ENCODE measurements at regions not wholly inside any gene's neighbourhood (a gene's known extent, or its start where the extent isn't known, plus 50 kb on each side); places are given as distances from the start of the nearest gene placed in this dataset.

DNA sequence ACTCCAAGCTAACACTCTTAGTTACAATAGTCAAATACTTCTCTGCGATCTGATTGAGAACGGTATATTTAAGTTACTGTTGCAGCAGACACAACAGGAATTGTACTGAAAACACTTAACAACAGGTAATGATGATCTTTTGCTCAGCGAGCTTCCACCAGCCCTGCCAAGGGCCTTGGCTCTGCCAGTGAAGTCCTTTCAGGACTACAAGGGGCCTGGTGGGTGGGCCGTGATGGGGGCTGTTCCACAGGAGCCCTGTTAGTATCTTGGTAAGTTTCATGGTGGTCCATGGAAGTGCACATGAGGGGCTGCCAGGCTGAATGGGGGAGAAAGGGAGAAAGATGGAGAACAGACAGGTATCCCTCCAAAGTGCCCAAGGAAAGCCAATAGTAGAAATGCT lies 178.6 kb upstream of the DOK6 start:
- TF ChIP-seq, protein P1, sequence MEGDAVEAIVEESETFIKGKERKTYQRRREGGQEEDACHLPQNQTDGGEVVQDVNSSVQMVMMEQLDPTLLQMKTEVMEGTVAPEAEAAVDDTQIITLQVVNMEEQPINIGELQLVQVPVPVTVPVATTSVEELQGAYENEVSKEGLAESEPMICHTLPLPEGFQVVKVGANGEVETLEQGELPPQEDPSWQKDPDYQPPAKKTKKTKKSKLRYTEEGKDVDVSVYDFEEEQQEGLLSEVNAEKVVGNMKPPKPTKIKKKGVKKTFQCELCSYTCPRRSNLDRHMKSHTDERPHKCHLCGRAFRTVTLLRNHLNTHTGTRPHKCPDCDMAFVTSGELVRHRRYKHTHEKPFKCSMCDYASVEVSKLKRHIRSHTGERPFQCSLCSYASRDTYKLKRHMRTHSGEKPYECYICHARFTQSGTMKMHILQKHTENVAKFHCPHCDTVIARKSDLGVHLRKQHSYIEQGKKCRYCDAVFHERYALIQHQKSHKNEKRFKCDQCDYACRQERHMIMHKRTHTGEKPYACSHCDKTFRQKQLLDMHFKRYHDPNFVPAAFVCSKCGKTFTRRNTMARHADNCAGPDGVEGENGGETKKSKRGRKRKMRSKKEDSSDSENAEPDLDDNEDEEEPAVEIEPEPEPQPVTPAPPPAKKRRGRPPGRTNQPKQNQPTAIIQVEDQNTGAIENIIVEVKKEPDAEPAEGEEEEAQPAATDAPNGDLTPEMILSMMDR (conservative IDR thresholded peaks at IDR 0.05 in 1 of 2, IDR thresholded peaks at IDR 0.05 in 1 of 2; ENCODE audit: extremely low read depth in 1 of 2, insufficient read depth in 1 of 2, low read depth in 1 of 2, low read length in 2 of 2), result no peak
- TF ChIP-seq EZH2 (IDR thresholded peaks at IDR 0.05; ENCODE audit: borderline replicate concordance, low read length), result no peak

Measured in mammary epithelial cell (primary cell).